ENCODE measurements at regions not wholly inside any gene's neighbourhood (a gene's known extent, or its start where the extent isn't known, plus 50 kb on each side); places are given as distances from the start of the nearest gene placed in this dataset.

DNA sequence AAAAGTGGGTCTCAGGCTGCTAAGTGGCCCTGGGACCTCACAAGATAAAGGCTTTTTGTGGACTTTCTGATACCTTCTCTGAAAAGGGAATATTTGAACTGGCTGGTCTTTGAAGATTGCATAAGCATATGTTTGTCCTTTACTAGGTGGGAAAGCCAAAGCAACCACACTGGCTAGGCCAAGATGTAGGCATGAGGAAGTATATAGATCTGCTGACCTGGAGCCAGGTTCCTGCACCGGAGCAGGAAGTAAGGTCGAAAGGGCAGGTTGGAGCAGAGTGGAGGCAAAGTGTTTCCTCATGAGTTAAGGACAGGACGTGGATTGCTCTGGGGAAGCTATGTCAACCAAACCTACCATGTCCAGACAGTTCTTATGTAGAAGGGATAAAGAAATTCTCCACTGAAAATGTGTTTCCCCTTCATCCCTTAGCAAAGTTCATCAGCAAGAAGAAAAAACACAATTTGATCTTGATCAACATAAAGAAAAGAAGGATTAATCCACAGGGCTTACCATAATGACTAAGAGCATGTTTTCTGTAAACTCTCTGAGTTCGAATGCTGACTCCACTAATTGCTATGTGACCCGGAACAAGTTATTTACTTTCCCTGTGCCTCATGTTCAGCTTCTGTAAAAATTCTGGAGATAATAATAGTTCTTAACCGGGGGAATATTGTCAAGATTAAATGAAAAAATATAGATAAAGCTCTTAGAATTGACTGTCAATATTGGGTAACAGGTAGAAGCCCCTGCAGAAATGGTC lies 156.1 kb upstream of the SRD5A2 start:
- TF ChIP-seq, protein P1, sequence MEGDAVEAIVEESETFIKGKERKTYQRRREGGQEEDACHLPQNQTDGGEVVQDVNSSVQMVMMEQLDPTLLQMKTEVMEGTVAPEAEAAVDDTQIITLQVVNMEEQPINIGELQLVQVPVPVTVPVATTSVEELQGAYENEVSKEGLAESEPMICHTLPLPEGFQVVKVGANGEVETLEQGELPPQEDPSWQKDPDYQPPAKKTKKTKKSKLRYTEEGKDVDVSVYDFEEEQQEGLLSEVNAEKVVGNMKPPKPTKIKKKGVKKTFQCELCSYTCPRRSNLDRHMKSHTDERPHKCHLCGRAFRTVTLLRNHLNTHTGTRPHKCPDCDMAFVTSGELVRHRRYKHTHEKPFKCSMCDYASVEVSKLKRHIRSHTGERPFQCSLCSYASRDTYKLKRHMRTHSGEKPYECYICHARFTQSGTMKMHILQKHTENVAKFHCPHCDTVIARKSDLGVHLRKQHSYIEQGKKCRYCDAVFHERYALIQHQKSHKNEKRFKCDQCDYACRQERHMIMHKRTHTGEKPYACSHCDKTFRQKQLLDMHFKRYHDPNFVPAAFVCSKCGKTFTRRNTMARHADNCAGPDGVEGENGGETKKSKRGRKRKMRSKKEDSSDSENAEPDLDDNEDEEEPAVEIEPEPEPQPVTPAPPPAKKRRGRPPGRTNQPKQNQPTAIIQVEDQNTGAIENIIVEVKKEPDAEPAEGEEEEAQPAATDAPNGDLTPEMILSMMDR (IDR thresholded peaks at IDR 0.05): no peak
- TF ChIP-seq POLR2AphosphoS5 (IDR thresholded peaks at IDR 0.05): no peak

Data from transverse colon (tissue), 4 donors.